CD14-positive monocyte (primary cell): ENCODE measurements at regions not wholly inside any gene's neighbourhood (a gene's known extent, or its start where the extent isn't known, plus 50 kb on each side); places are given as distances from the start of the nearest gene placed in this dataset.

ENCODE experiments used
- DNase-seq, 3 donors: peaks; one replicate each; pipeline ENCODE4 v3.0.0-alpha.2; 2011 to 2022
- H2AFZ ChIP-seq: 2 replicates; pipeline ENCODE4 v1.6.0; 2012; ENCODE audit warnings: mild to moderate bottlenecking, low read depth, low read length, inconsistent platforms; ENCODE audit not compliant: insufficient read depth, poor library complexity, severe bottlenecking
- H3K27ac ChIP-seq, 2 donors: 1 replicate in 1 of 2; 2 replicates in 1 of 2; pipeline ENCODE4 v1.5.1; 2012 to 2013; ENCODE audit warnings: low read length in 2 of 2, control low read depth in 1 of 2, inconsistent platforms in 1 of 2, low read depth in 1 of 2, mild to moderate bottlenecking in 1 of 2
- H3K27me3 ChIP-seq, 2 donors: one replicate each; pipeline versions ENCODE4 v1.6.0 to v1.6.1; 2011 to 2013; ENCODE audit warnings: low read length in 2 of 2; ENCODE audit not compliant: control insufficient read depth in 2 of 2, insufficient read depth in 2 of 2
- H3K36me3 ChIP-seq, 2 donors: replicated peaks in 1 of 2; 1 replicate in 1 of 2; 2 replicates in 1 of 2; pipeline versions ENCODE4 v1.5.1 to v1.6.1; 2012 to 2013; ENCODE audit warnings: low read length in 2 of 2, control low read depth in 1 of 2, inconsistent platforms in 1 of 2, mild to moderate bottlenecking in 1 of 2; ENCODE audit not compliant: insufficient read depth in 2 of 2, control insufficient read depth in 1 of 2
- H3K4me1 ChIP-seq, 2 donors: 1 replicate in 1 of 2; 2 replicates in 1 of 2; pipeline versions ENCODE4 v1.5.1 to v1.6.1; 2012 to 2013; ENCODE audit warnings: low read length in 2 of 2, control low read depth in 1 of 2, inconsistent platforms in 1 of 2, mild to moderate bottlenecking in 1 of 2, moderate library complexity in 1 of 2; ENCODE audit not compliant: insufficient read depth in 2 of 2, control insufficient read depth in 1 of 2
- H3K4me2 ChIP-seq: replicated peaks from 2 replicates; pipeline ENCODE3; 2012; ENCODE audit warnings: low read length, moderate library complexity, mild to moderate bottlenecking; ENCODE audit not compliant: poor library complexity, severe bottlenecking; ENCODE audit errors: extremely low read depth
- H3K4me3 ChIP-seq, 3 experiments: fragments of 200-600 bp in 1 of 3; sonication (generic) in 1 of 3; replicated peaks in 1 of 3; 1 replicate in 2 of 3; 2 replicates in 1 of 3; pipeline ENCODE4 v1.5.1; 2011 to 2013; ENCODE audit warnings: low read length in 3 of 3, mild to moderate bottlenecking in 3 of 3, control low read depth in 2 of 3, low read depth in 2 of 3, inconsistent platforms in 1 of 3, moderate library complexity in 1 of 3
- H3K79me2 ChIP-seq: 2 replicates; pipeline ENCODE4 v1.6.0; 2012; ENCODE audit warnings: mild to moderate bottlenecking, control low read depth, inconsistent platforms, low read length, moderate library complexity; ENCODE audit not compliant: insufficient read depth
- H3K9ac ChIP-seq: 2 replicates; pipeline ENCODE4 v1.6.0; 2017; ENCODE audit warnings: low read length, mild to moderate bottlenecking; ENCODE audit not compliant: insufficient read depth, poor library complexity, severe bottlenecking
- H3K9me3 ChIP-seq, 2 donors: replicated peaks in 1 of 2; 1 replicate in 1 of 2; 2 replicates in 1 of 2; pipeline versions ENCODE4 v1.5.1 to v1.6.1; 2012 to 2013; ENCODE audit warnings: low read length in 2 of 2, control low read depth in 1 of 2; ENCODE audit not compliant: control insufficient read depth in 1 of 2, insufficient read depth in 1 of 2
- H4K20me1 ChIP-seq: 2 replicates; pipeline ENCODE4 v1.6.0; 2012; ENCODE audit warnings: mild to moderate bottlenecking, low read length, control low read depth, moderate library complexity; ENCODE audit not compliant: insufficient read depth
- H3K27ac Mint-ChIP-seq, 7 donors: one replicate each; pipeline ENCODE4 v1.8.0; 2020; ENCODE audit warnings: mild to moderate bottlenecking in 7 of 7, mixed read lengths in 7 of 7, moderate library complexity in 6 of 7, inconsistent platforms in 2 of 7
- H3K27me3 Mint-ChIP-seq, 3 donors: one replicate each; pipeline ENCODE4 v1.8.0; 2021 to 2022; ENCODE audit warnings: low read depth in 3 of 3, mild to moderate bottlenecking in 3 of 3, mixed read lengths in 3 of 3, moderate library complexity in 3 of 3, inconsistent platforms in 1 of 3
- H3K36me3 Mint-ChIP-seq, 2 donors: one replicate each; pipeline ENCODE4 v1.8.0; 2020; ENCODE audit warnings: mixed read lengths in 2 of 2, inconsistent platforms in 1 of 2, mild to moderate bottlenecking in 1 of 2
- H3K4me1 Mint-ChIP-seq: one replicate; pipeline ENCODE4 v1.8.0; 2020; ENCODE audit warnings: mild to moderate bottlenecking, mixed read lengths
- H3K4me3 Mint-ChIP-seq, 2 donors: one replicate each; pipeline ENCODE4 v1.8.0; 2020; ENCODE audit warnings: mild to moderate bottlenecking in 2 of 2, mixed read lengths in 2 of 2, moderate library complexity in 1 of 2
- H3K9me3 Mint-ChIP-seq, 7 donors: one replicate each; pipeline ENCODE4 v1.8.0; 2020 to 2022; ENCODE audit warnings: mixed read lengths in 7 of 7, mild to moderate bottlenecking in 6 of 7, moderate library complexity in 6 of 7, inconsistent platforms in 2 of 7
- CTCF ChIP-seq: fragments of 200-600 bp; IDR thresholded peaks from one replicate; pipeline ENCODE4 v1.8.0; 2022; ENCODE audit warnings: antibody characterized with exemption, mild to moderate bottlenecking
- WGBS: methylation state at CpG from one replicate; pipeline ENCODE4 v1.1.5; 2013; ENCODE audit warnings: missing lambda C conversion rate; ENCODE audit not compliant: insufficient coverage; 5-methylcytosine and 5-hydroxymethylcytosine counted together
- intact Hi-C, 2 donors: fragments of 100-400 bp; cut with micrococcal nuclease; formaldehyde crosslinking; loops; one replicate each; pipeline versions ENCODE4 v1.15.0 to v1.15.1; 2023

GRCh38 chr9:10818206-10818605, 205.4 kb upstream of the PTPRD start:
- no peaks in the 10 kb centered on the region for H4K20me1 ChIP-seq
- WGBS, result no CpG with 5 or more reads among the region's 1 CpG
- DNase-seq, result no peak
- no peak overlapping the region for H3K4me3 ChIP-seq
- H3K27ac Mint-ChIP-seq, result no peak overlapping the region
- no peaks in the 10 kb centered on the region for H3K9me3 ChIP-seq
- H3K27ac ChIP-seq, result no peak overlapping the region
- H2AFZ ChIP-seq, result no peak overlapping the region
- intact Hi-C loops, result no loop called here
- H3K9me3 Mint-ChIP-seq, result peaks cover 0 to 2% (median 0%) of the 10 kb centered on the region in 7 donors
- H3K9ac ChIP-seq, result no peak overlapping the region
- no peak overlapping the region for H3K4me3 Mint-ChIP-seq
- H3K79me2 ChIP-seq, result no peaks in the 10 kb centered on the region
- no peaks in the 10 kb centered on the region for H3K27me3 Mint-ChIP-seq
- H3K36me3 Mint-ChIP-seq, result no peaks in the 10 kb centered on the region
- no peak overlapping the region for H3K4me2 ChIP-seq
- H3K4me1 ChIP-seq, result no peaks in the 10 kb centered on the region
- no peaks in the 10 kb centered on the region for H3K36me3 ChIP-seq
- H3K4me1 Mint-ChIP-seq, result no peaks in the 10 kb centered on the region
- H3K27me3 ChIP-seq, result no peaks in the 10 kb centered on the region
- no peak for TF ChIP-seq CTCF

- H3K9me3 ChIP-seq, result peaks cover 0 to 16% of the 10 kb centered on the region in 2 donors
- no peak overlapping the region for H3K4me3 ChIP-seq
- intact Hi-C loops, result no loop called here
- Mint-ChIP-seq H3K4me3 (no peak overlapping the region), H3K9me3 (peaks cover 0 to 10% (median 3%) of the 10 kb centered on the region in 7 donors), H3K4me1 (no peaks in the 10 kb centered on the region), H3K36me3 (no peaks in the 10 kb centered on the region), H3K27me3 (no peaks in the 10 kb centered on the region), H3K27ac (no peak overlapping the region)
- H3K27me3 ChIP-seq, result no peaks in the 10 kb centered on the region
- 87% methylated on average over 14 of the region's 22 CpGs for WGBS
- no peak overlapping the region for H3K4me2 ChIP-seq
- DNase-seq, result no peak
- H3K27ac ChIP-seq, result no peak overlapping the region
- no peaks in the 10 kb centered on the region for H3K79me2 ChIP-seq
- TF ChIP-seq CTCF, result no peak
- no peaks in the 10 kb centered on the region for H3K4me1 ChIP-seq
- no peaks in the 10 kb centered on the region for H3K36me3 ChIP-seq
- H2AFZ ChIP-seq, result no peak overlapping the region
- H4K20me1 ChIP-seq, result no peaks in the 10 kb centered on the region
- H3K9ac ChIP-seq, result no peak overlapping the region
Observed at GRCh38 chr9:10835791-10836463, 223.1 kb upstream of the PTPRD start.
